HCT116 (cell line): ENCODE measurements at regions not wholly inside any gene's neighbourhood (a gene's known extent, or its start where the extent isn't known, plus 50 kb on each side); places are given as distances from the start of the nearest gene placed in this dataset.

Experiments
- ATAC-seq: fragments of 200-7000 bp; cut with Tn5 transposase; 2 replicates; pipeline ENCODE4 v1.9.1; 2020; ENCODE audit warnings: mild to moderate bottlenecking, moderate library complexity
- BruUV-seq: library from RNA; stranded (reverse); fragments of 400-500 nt; replicated peaks from 2 replicates; lab custom pipeline; 2021; lab: Mats Ljungman, UMichigan
- CTCF ChIA-PET: fragments of 300-600 bp; sonication (Branson Sonifier 250); formaldehyde crosslinking; loops from one replicate; lab custom pipeline; 2021; ENCODE audit warnings: antibody characterized with exemption; lab: Charles Lee
- POLR2A ChIA-PET: fragments of 300-600, 350-600 bp; sonication (Branson Sonifier 250); formaldehyde crosslinking; loops from one replicate; lab custom pipeline; 2021; ENCODE audit warnings: antibody characterized with exemption; lab: Charles Lee
- RAD21 ChIA-PET, 2 experiments: fragments of 300-600 bp; sonication (Branson Sonifier 250); formaldehyde crosslinking; loops; one replicate each; lab custom pipeline; 2023; ENCODE audit warnings: low total read pairs in 2 of 2; ENCODE audit not compliant: uncharacterized antibody in 2 of 2, unreplicated experiment in 2 of 2, low non-redundant PET in 1 of 2; lab: Charles Lee
- DNase-seq: peaks from one replicate; pipeline ENCODE4 v3.0.0-alpha.2; 2010; ENCODE audit warnings: low read depth, low spot score
- H2AFZ ChIP-seq: fragments of 200-600 bp; shearing (Covaris generic), sonication (generic); 2 replicates; pipeline ENCODE4 v1.6.1; 2017; ENCODE audit warnings: low read depth, mixed run types, mixed read lengths, antibody characterized with exemption, low read length; ENCODE audit not compliant: poor library complexity, severe bottlenecking
- H3K27ac ChIP-seq: 2 replicates; pipeline ENCODE4 v1.5.1; 2012; ENCODE audit warnings: low read depth, low read length
- H3K27me3 ChIP-seq: fragments of 200-600 bp; sonication (generic); 2 replicates; pipeline ENCODE4 v1.6.1; 2016; ENCODE audit warnings: mixed run types, low read length, mixed read lengths; ENCODE audit not compliant: insufficient read depth
- H3K36me3 ChIP-seq, 2 experiments: fragments of 200-500 bp in 1 of 2; fragments of 200-600 bp in 1 of 2; sonication (Bioruptor generic) in 1 of 2; sonication (generic) in 1 of 2; 2 replicates each; pipeline versions ENCODE4 v1.5.1 to v1.6.1; 2014 to 2016; ENCODE audit warnings: low read length in 2 of 2, inconsistent platforms in 1 of 2, mixed read lengths in 1 of 2, mixed run types in 1 of 2; ENCODE audit not compliant: insufficient read depth in 2 of 2, control insufficient read depth in 1 of 2
- H3K4me1 ChIP-seq, 2 experiments: fragments of 200-600 bp in 1 of 2; sonication (generic) in 1 of 2; 2 replicates each; pipeline versions ENCODE4 v1.5.1 to v1.6.1; 2012 to 2017; ENCODE audit warnings: low read length in 2 of 2, inconsistent platforms in 1 of 2, mild to moderate bottlenecking in 1 of 2, mixed read lengths in 1 of 2, mixed run types in 1 of 2, moderate library complexity in 1 of 2; ENCODE audit not compliant: insufficient read depth in 2 of 2, control insufficient read depth in 1 of 2
- H3K4me2 ChIP-seq: fragments of 200-600 bp; sonication (generic); 2 replicates; pipeline ENCODE4 v1.6.1; 2017; ENCODE audit warnings: mixed run types, low read length, mixed read lengths
- H3K4me3 ChIP-seq, 2 experiments: fragments of 200-600 bp in 1 of 2; sonication (generic) in 1 of 2; replicated peaks in 1 of 2; 2 replicates each; pipeline ENCODE4 v1.5.1; 2011 to 2016; ENCODE audit warnings: low read length in 2 of 2, control low read depth in 1 of 2, low read depth in 1 of 2, mild to moderate bottlenecking in 1 of 2, mixed read lengths in 1 of 2, mixed run types in 1 of 2
- H3K79me2 ChIP-seq: fragments of 200-600 bp; sonication (generic); 2 replicates; pipeline ENCODE4 v1.6.1; 2017; ENCODE audit warnings: mild to moderate bottlenecking, mixed run types, low read length, moderate library complexity, mixed read lengths; ENCODE audit not compliant: insufficient read depth
- H3K9ac ChIP-seq: fragments of 200-600 bp; sonication (generic); 2 replicates; pipeline ENCODE4 v1.6.1; 2016; ENCODE audit warnings: low read length, mixed read lengths
- H3K9me2 ChIP-seq: fragments of 200-600 bp; sonication (generic), shearing (Covaris generic); 2 replicates; pipeline ENCODE4 v1.6.1; 2017; ENCODE audit warnings: mixed run types, mild to moderate bottlenecking, moderate library complexity; ENCODE audit not compliant: insufficient read depth
- H3K9me3 ChIP-seq, 2 experiments: fragments of 200-500 bp in 1 of 2; fragments of 200-600 bp in 1 of 2; sonication (Bioruptor generic) in 1 of 2; sonication (generic) in 1 of 2; 2 replicates each; pipeline ENCODE4 v1.6.1; 2014 to 2017; ENCODE audit warnings: low read length in 2 of 2, mixed read lengths in 2 of 2, inconsistent platforms in 1 of 2, low read depth in 1 of 2, mild to moderate bottlenecking in 1 of 2, mixed run types in 1 of 2, moderate library complexity in 1 of 2; ENCODE audit not compliant: control insufficient read depth in 1 of 2, insufficient read depth in 1 of 2
- H4K20me1 ChIP-seq: fragments of 200-600 bp; sonication (generic), shearing (Covaris generic); 2 replicates; pipeline ENCODE4 v1.6.1; 2017; ENCODE audit warnings: mixed run types, mild to moderate bottlenecking, moderate library complexity; ENCODE audit not compliant: insufficient read depth
- ATF3 ChIP-seq: IDR thresholded peaks from 2 replicates; pipeline ENCODE4 v1.6.1; 2012
- CBX3 ChIP-seq: IDR thresholded peaks from 2 replicates; pipeline ENCODE4 v1.6.1; 2012; ENCODE audit warnings: low read depth
- CTCF ChIP-seq, 3 experiments: fragments of 200-600 bp in 1 of 3; sonication (generic) in 1 of 3; IDR thresholded peaks in 2 of 3; conservative IDR thresholded peaks in 1 of 3; 2 replicates each; pipeline ENCODE4 v1.5.1; 2012 to 2017; ENCODE audit warnings: low read depth in 2 of 3, low read length in 2 of 3, antibody characterized with exemption in 1 of 3, borderline replicate concordance in 1 of 3, control low read depth in 1 of 3, mild to moderate bottlenecking in 1 of 3, mixed read lengths in 1 of 3, mixed run types in 1 of 3, moderate library complexity in 1 of 3; ENCODE audit not compliant: insufficient read depth in 1 of 3
- EGR1 ChIP-seq: IDR thresholded peaks from 2 replicates; pipeline ENCODE4 v1.6.1; 2012; ENCODE audit warnings: low read depth
- ELF1 ChIP-seq: IDR thresholded peaks from 2 replicates; pipeline ENCODE4 v1.6.1; 2012; ENCODE audit warnings: low read depth, borderline replicate concordance
- EZH2phosphoT487 ChIP-seq: fragments of 200-600 bp; IDR thresholded peaks from 2 replicates; pipeline ENCODE4 v1.6.1; 2018; ENCODE audit warnings: antibody characterized with exemption, borderline replicate concordance
- FOSL1 ChIP-seq: IDR thresholded peaks from 2 replicates; pipeline ENCODE4 v1.6.1; 2012; ENCODE audit warnings: low read depth
- JUND ChIP-seq: IDR thresholded peaks from 2 replicates; pipeline ENCODE4 v1.6.1; 2012
- MAX ChIP-seq: IDR thresholded peaks from 2 replicates; pipeline ENCODE4 v1.6.1; 2012
- POLR2AphosphoS5 ChIP-seq: IDR thresholded peaks from 2 replicates; pipeline ENCODE4 v1.6.1; 2011; ENCODE audit warnings: mild to moderate bottlenecking, low read depth, low read length, moderate library complexity
- RAD21 ChIP-seq: IDR thresholded peaks from 2 replicates; pipeline ENCODE4 v1.6.1; 2012; ENCODE audit warnings: low read depth, mild to moderate bottlenecking
- REST ChIP-seq: IDR thresholded peaks from 2 replicates; pipeline ENCODE4 v1.6.1; 2012; ENCODE audit warnings: low read depth
- SIN3A ChIP-seq: IDR thresholded peaks from 2 replicates; pipeline ENCODE4 v1.6.1; 2012; ENCODE audit warnings: low read depth
- SP1 ChIP-seq: IDR thresholded peaks from 2 replicates; pipeline ENCODE4 v1.6.1; 2012; ENCODE audit warnings: low read depth
- SRF ChIP-seq: IDR thresholded peaks from 2 replicates; pipeline ENCODE4 v1.6.1; 2012; ENCODE audit warnings: low read depth
- TCF7L2 ChIP-seq: IDR thresholded peaks from 2 replicates; pipeline ENCODE4 v1.7.0; 2011; ENCODE audit warnings: borderline replicate concordance, inconsistent platforms; ENCODE audit not compliant: insufficient read depth, insufficient read length; ENCODE audit errors: extremely low read depth
- YY1 ChIP-seq: IDR thresholded peaks from 2 replicates; pipeline ENCODE4 v1.6.1; 2011; ENCODE audit warnings: low read length, low read depth, moderate library complexity, mild to moderate bottlenecking; ENCODE audit not compliant: insufficient replicate concordance; ENCODE audit errors: extremely low read depth
- intact Hi-C: fragments of 100-400 bp; cut with micrococcal nuclease; formaldehyde crosslinking; loops from 2 replicates; pipeline ENCODE4 v1.10.0; 2022

GRCh38 chr12:78695749-78696148 lies 168.8 kb upstream of the SYT1 start:
- ChIA-PET RAD21 (no interaction called here), CTCF (no interaction called here), POLR2A (no interaction called here)
- no peaks in the 10 kb centered on the region for H3K36me3 ChIP-seq
- no TSS peak for BruUV-seq
- TF ChIP-seq YY1 (no peak), EGR1 (no peak), JUND (no peak), FOSL1 (no peak), MAX (no peak), ELF1 (no peak), POLR2AphosphoS5 (no peak), TCF7L2 (no peak), CBX3 (no peak), ATF3 (no peak), EZH2phosphoT487 (no peak)
- H3K9me2 ChIP-seq: no peaks in the 10 kb centered on the region
- intact Hi-C loops: no loop called here
- H4K20me1 ChIP-seq: no peaks in the 10 kb centered on the region
- DNase-seq (no peak), ATAC-seq (no peak)
- H2AFZ ChIP-seq: peak overlapping the region; percentile 7
- H3K4me2 ChIP-seq: no peak overlapping the region
- H3K79me2 ChIP-seq: no peaks in the 10 kb centered on the region
- H3K4me1 ChIP-seq: peaks cover 0 to 7% of the 10 kb centered on the region in 2 experiments; a peak in 1 of 4 replicates
- H3K9ac ChIP-seq: no peak overlapping the region
- H3K4me3 ChIP-seq: no peak overlapping the region
- H3K27me3 ChIP-seq: no peaks in the 10 kb centered on the region
- H3K27ac ChIP-seq: no peak overlapping the region
- no peaks in the 10 kb centered on the region for H3K9me3 ChIP-seq

- Histone ChIP-seq H3K9ac (no peak overlapping the region), H3K36me3 (no peaks in the 10 kb centered on the region), H3K9me2 (no peaks in the 10 kb centered on the region), H3K4me2 (no peak overlapping the region), H3K4me1 (peaks cover 0 to 7% of the 10 kb centered on the region in 2 experiments; a peak in 1 of 4 replicates), H3K9me3 (no peaks in the 10 kb centered on the region), H3K4me3 (no peak overlapping the region), H3K27ac (no peak overlapping the region), H2AFZ (no peak overlapping the region), H4K20me1 (no peaks in the 10 kb centered on the region), H3K79me2 (no peaks in the 10 kb centered on the region), H3K27me3 (no peaks in the 10 kb centered on the region)
- intact Hi-C loops: no loop called here
- ChIA-PET CTCF (no interaction called here), RAD21 (no interaction called here), POLR2A (no interaction called here)
- DNase-seq (no peak), ATAC-seq (no peak)
- no TSS peak for BruUV-seq
- TF ChIP-seq REST (no peak), RAD21 (no peak), EGR1 (no peak), SP1 (no peak), SIN3A (no peak), MAX (no peak), CTCF (IDR thresholded peaks at IDR 0.05 in 2 of 3, conservative IDR thresholded peaks at IDR 0.05 in 1 of 3; ENCODE audit: borderline replicate concordance in 1 of 3, insufficient read depth in 1 of 3, low read depth in 2 of 3, low read length in 2 of 3) (no peak), FOSL1 (no peak), SRF (no peak)
These were observed 168.3 kb upstream of the SYT1 start for GRCh38 chr12:78696267-78696666.
